ENCODE measurements at regions not wholly inside any gene's neighbourhood (a gene's known extent, or its start where the extent isn't known, plus 50 kb on each side); places are given as distances from the start of the nearest gene placed in this dataset.

DNA sequence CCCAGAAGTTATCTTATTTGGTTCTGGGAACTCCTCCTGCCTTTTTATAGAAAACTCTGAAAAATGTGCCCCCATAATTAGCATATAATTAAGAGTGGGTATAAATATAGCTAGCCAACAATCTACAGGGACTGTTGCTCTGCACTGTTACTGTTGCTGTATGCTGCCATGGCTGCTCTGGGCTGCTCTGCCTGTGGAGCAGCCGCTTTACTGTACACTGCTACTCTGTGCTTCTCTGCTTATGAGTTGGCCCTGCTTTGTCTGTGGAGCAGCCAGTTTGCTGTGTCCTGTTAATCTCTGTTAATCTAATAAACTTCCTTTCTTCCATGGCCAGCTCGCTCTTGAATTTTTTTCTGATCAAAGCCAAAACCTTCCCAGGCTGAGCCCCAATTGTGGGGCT is 2244.0 kb upstream of the ACO1 start (continued):
- TF ChIP-seq EZH2 (IDR thresholded peaks at IDR 0.05; ENCODE audit: borderline replicate concordance, control insufficient read depth, low read depth, low read length): no peak
- no peak for TF ChIP-seq POLR2AphosphoS2 (IDR thresholded peaks at IDR 0.05; ENCODE audit: low read depth, low read length)
- TF ChIP-seq ZNF622 (IDR thresholded peaks at IDR 0.05): no peak
- TF ChIP-seq TCF12 (IDR thresholded peaks at IDR 0.05; ENCODE audit: low read depth, low read length): no peak
- no peak for TF ChIP-seq WRNIP1 (IDR thresholded peaks at IDR 0.05; ENCODE audit: borderline replicate concordance, low read depth, low read length)
- no peak for TF ChIP-seq NRF1 (conservative IDR thresholded peaks at IDR 0.05; ENCODE audit: low read depth, low read length)
- TF ChIP-seq BMI1 (IDR thresholded peaks at IDR 0.05; ENCODE audit: borderline replicate concordance): no peak

- ChIA-PET RAD21 (ENCODE audit: unreplicated experiment) (no interaction called here), POLR2A (no interaction called here), CTCF (no interaction called here), SMC1A (ENCODE audit: uncharacterized antibody, unreplicated experiment) (interaction anchor here (1.1 to 2.1 kb wide), 2 partner anchors 19 to 48 kb away, joined by 3 to 4 read pairs; no protein-coding TSS in a partner anchor)
- in situ Hi-C loops (cut with MboI) (no loop called here), intact Hi-C loops (cut with micrococcal nuclease; ENCODE audit: unreplicated experiment) (no loop called here)
- Histone ChIP-seq H2AFZ (ENCODE audit: control insufficient read depth, low read depth, low read length) (no peak overlapping the region), H3K4me3 (no peak overlapping the region), H3K9ac (ENCODE audit: control insufficient read depth, insufficient read depth, low read length) (no peak overlapping the region), H3K4me2 (ENCODE audit: control insufficient read depth, insufficient read depth) (no peak overlapping the region), H3K79me2 (ENCODE audit: control insufficient read depth, insufficient read depth, low read length) (no peaks in the 10 kb centered on the region), H3K27me3 (replicated peaks in 1 of 2; ENCODE audit: control insufficient read depth in 2 of 2, insufficient read depth in 2 of 2, low read length in 1 of 2) (no peaks in the 10 kb centered on the region), H3K36me3 (ENCODE audit: control insufficient read depth in 2 of 2, insufficient read depth in 2 of 2, low read length in 1 of 2) (no peaks in the 10 kb centered on the region), H4K20me1 (ENCODE audit: control insufficient read depth, insufficient read depth) (no peaks in the 10 kb centered on the region), H3K27ac (ENCODE audit: control insufficient read depth, insufficient read depth) (no peak overlapping the region), H3K4me1 (ENCODE audit: control insufficient read depth, insufficient read depth, low read length) (no peaks in the 10 kb centered on the region), H3K9me3 (replicated peaks; ENCODE audit: control insufficient read depth, insufficient read depth, low read length) (no peaks in the 10 kb centered on the region)
- ATAC-seq (no peak), DNase-seq (ENCODE audit: low read depth, low spot score) (no peak), FAIRE-seq (no peak)
- no TSS peak for BruUV-seq (replicated peaks)
- WGBS (ENCODE audit: insufficient coverage, insufficient replicate concordance, low lambda C conversion rate, missing lambda C conversion rate): 2% methylated on average over 7 of the region's 7 CpGs
- TF ChIP-seq ZNF384 (IDR thresholded peaks at IDR 0.05; ENCODE audit: borderline replicate concordance, low read depth, low read length) (no peak), STAT3 (IDR thresholded peaks at IDR 0.05; ENCODE audit: low read depth, low read length) (no peak), TARDBP (IDR thresholded peaks at IDR 0.05; ENCODE audit: borderline replicate concordance) (no peak), NR2C2 (IDR thresholded peaks at IDR 0.05; ENCODE audit: borderline replicate concordance, control insufficient read depth, insufficient read length, low read depth) (no peak), KLF5 (IDR thresholded peaks at IDR 0.05; ENCODE audit: partially characterized antibody) (no peak), SMAD5 (IDR thresholded peaks at IDR 0.05; ENCODE audit: low read depth) (no peak), PAX8 (IDR thresholded peaks at IDR 0.05) (no peak), CREB1 (IDR thresholded peaks at IDR 0.05; ENCODE audit: low read depth) (no peak), MXI1 (IDR thresholded peaks at IDR 0.05; ENCODE audit: low read depth, low read length) (no peak), HDAC2 (IDR thresholded peaks at IDR 0.05) (no peak), ZNF274 (IDR thresholded peaks at IDR 0.05; ENCODE audit: insufficient read depth, insufficient read length) (no peak), FOXM1 (IDR thresholded peaks at IDR 0.05; ENCODE audit: low read depth, low read length) (no peak), EZH2 (IDR thresholded peaks at IDR 0.05; ENCODE audit: borderline replicate concordance, control insufficient read depth, low read depth, low read length) (no peak)
- TF ChIP-seq, protein P1, sequence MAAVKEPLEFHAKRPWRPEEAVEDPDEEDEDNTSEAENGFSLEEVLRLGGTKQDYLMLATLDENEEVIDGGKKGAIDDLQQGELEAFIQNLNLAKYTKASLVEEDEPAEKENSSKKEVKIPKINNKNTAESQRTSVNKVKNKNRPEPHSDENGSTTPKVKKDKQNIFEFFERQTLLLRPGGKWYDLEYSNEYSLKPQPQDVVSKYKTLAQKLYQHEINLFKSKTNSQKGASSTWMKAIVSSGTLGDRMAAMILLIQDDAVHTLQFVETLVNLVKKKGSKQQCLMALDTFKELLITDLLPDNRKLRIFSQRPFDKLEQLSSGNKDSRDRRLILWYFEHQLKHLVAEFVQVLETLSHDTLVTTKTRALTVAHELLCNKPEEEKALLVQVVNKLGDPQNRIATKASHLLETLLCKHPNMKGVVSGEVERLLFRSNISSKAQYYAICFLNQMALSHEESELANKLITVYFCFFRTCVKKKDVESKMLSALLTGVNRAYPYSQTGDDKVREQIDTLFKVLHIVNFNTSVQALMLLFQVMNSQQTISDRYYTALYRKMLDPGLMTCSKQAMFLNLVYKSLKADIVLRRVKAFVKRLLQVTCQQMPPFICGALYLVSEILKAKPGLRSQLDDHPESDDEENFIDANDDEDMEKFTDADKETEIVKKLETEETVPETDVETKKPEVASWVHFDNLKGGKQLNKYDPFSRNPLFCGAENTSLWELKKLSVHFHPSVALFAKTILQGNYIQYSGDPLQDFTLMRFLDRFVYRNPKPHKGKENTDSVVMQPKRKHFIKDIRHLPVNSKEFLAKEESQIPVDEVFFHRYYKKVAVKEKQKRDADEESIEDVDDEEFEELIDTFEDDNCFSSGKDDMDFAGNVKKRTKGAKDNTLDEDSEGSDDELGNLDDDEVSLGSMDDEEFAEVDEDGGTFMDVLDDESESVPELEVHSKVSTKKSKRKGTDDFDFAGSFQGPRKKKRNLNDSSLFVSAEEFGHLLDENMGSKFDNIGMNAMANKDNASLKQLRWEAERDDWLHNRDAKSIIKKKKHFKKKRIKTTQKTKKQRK (IDR thresholded peaks at IDR 0.05; ENCODE audit: low read depth, low read length): no peak
Observed at GRCh38 chr9:30160570-30160969, 2223.9 kb upstream of the ACO1 start.
